ENCODE measurements at regions not wholly inside any gene's neighbourhood (a gene's known extent, or its start where the extent isn't known, plus 50 kb on each side); places are given as distances from the start of the nearest gene placed in this dataset.

DNA sequence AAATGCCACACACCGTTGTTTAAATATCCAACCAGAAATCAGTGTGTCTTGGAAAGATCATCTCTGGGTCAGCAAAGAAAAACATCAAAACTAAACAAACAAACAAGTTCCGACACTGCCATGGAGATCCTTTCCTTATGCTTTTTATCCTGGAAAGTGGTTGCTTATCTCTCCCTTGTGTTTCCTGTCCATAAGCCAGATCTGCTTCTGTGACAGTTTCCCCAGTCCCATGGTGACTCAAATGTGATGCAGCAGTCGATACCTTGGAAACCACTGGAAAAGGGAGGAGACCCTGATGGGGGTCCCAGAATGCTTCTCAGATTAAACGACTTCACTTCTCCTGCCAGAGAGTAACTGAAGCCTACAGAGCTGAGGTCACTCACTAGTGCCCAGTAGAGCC, 94.7 kb downstream of the DMRTA2 start:
- FAIRE-seq, result no peak
- H3K36me3 ChIP-seq (ENCODE audit: control insufficient read depth, insufficient read depth, low read length), result no peaks in the 10 kb centered on the region
- no peak overlapping the region for H3K4me3 ChIP-seq (ENCODE audit: low read depth, low read length)
- TF ChIP-seq, protein P1, sequence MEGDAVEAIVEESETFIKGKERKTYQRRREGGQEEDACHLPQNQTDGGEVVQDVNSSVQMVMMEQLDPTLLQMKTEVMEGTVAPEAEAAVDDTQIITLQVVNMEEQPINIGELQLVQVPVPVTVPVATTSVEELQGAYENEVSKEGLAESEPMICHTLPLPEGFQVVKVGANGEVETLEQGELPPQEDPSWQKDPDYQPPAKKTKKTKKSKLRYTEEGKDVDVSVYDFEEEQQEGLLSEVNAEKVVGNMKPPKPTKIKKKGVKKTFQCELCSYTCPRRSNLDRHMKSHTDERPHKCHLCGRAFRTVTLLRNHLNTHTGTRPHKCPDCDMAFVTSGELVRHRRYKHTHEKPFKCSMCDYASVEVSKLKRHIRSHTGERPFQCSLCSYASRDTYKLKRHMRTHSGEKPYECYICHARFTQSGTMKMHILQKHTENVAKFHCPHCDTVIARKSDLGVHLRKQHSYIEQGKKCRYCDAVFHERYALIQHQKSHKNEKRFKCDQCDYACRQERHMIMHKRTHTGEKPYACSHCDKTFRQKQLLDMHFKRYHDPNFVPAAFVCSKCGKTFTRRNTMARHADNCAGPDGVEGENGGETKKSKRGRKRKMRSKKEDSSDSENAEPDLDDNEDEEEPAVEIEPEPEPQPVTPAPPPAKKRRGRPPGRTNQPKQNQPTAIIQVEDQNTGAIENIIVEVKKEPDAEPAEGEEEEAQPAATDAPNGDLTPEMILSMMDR (IDR thresholded peaks at IDR 0.05; ENCODE audit: insufficient read depth, low read length, severe bottlenecking), result no peak
- DNase-seq (ENCODE audit: low read depth), result no peak
- H3K27me3 ChIP-seq (ENCODE audit: control insufficient read depth, insufficient read depth, low read length), result peaks cover 5% of the 10 kb centered on the region

DNA sequence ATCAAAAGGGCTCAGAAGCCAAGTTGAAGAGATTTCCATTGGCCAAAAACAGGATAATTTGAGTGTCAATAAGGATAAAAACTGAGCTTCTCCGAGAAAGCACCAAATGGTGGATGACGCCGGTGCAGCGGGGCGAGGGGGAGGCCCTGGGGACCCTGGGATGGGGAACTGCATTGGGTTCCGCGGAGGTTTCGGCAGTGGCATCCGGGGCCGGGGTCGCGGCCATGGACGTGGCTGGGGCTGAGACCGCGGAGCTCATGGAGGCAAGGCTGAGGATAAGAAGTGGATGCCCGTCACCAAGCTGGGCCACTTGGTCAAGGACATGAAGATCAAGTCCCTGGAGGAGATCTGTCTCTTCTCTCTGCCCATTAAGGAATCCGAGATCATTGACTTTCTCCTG, 97.2 kb downstream of the DMRTA2 start:
- no peaks in the 10 kb centered on the region for H3K27me3 ChIP-seq (ENCODE audit: control insufficient read depth, insufficient read depth, low read length)
- no peak overlapping the region for H3K4me3 ChIP-seq (ENCODE audit: low read depth, low read length)
- DNase-seq (ENCODE audit: low read depth) (no peak), FAIRE-seq (no peak)
- TF ChIP-seq, protein P1 (IDR thresholded peaks at IDR 0.05; ENCODE audit: insufficient read depth, low read length, severe bottlenecking), result no peak
- no peaks in the 10 kb centered on the region for H3K36me3 ChIP-seq (ENCODE audit: control insufficient read depth, insufficient read depth, low read length)

DNA sequence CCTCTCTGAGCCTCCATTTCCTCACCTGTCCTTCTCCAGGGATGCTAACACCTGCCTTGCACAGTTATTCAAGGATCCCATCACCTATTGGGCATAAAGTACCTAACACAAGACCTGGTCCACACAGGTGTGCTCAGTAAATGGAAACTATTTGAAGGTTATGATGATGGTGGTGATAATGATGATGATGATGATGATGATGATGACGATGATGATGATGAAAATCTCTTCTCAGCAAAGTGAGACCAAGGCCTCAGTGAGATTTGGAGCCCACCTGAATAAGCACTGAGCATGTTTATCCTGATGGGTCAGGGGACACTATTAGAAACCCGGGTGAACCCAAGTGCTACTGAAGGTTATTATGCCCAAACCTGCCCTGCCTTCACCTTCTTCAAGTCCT, 100.7 kb downstream of the DMRTA2 start:
- no peak for FAIRE-seq
- no peaks in the 10 kb centered on the region for H3K36me3 ChIP-seq (ENCODE audit: control insufficient read depth, insufficient read depth, low read length)
- H3K27me3 ChIP-seq (ENCODE audit: control insufficient read depth, insufficient read depth, low read length), result no peaks in the 10 kb centered on the region
- DNase-seq (ENCODE audit: low read depth), result no peak
- H3K4me3 ChIP-seq (ENCODE audit: low read depth, low read length), result no peak overlapping the region
- TF ChIP-seq, protein P1 (IDR thresholded peaks at IDR 0.05; ENCODE audit: insufficient read depth, low read length, severe bottlenecking), result no peak

DNA sequence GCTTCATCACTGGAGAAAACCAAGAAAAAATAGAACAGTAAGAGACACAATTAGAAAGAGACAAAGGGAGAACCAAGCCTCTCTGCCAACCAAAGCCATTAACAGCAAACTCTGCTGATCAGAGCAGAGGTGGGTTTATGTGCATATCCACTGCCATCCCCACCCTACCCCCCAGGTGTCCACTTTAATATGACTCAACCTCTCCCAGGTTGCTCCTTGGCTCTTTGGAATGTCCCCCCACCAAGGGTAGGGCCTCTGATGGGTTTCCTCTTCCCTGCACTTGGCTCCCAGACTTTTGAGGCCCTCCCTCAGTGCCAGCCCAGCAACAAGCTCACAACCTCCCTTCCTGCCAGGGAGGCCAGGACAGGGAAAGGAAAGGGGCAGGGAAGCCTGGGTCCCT, 104.8 kb downstream of the DMRTA2 start:
- Histone ChIP-seq H3K4me3 (ENCODE audit: low read depth, low read length) (no peak overlapping the region), H3K36me3 (ENCODE audit: control insufficient read depth, insufficient read depth, low read length) (no peaks in the 10 kb centered on the region), H3K27me3 (ENCODE audit: control insufficient read depth, insufficient read depth, low read length) (no peaks in the 10 kb centered on the region)
- DNase-seq (ENCODE audit: low read depth) (no peak), FAIRE-seq (no peak)
- TF ChIP-seq, protein P1 (IDR thresholded peaks at IDR 0.05; ENCODE audit: insufficient read depth, low read length, severe bottlenecking), result no peak

DNA sequence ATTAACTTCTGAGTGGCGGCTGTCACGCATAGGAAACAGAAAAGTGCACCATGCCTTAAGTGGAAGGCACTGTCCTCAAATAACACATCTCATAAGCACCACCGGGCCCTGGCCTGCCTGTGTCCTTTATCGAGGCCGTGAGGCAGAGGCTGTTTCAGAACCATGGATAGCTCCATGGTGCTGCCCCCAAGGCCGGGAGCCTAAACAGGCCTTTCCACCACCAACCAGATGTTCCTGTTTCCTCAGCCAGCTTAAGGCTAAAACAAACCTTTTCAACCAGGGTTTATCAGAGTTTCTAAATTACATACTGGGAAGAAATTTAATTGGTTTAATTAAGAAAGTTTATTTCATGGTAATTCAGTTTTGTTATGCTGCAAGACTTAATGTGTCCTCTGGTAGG, 114.4 kb downstream of the DMRTA2 start:
- FAIRE-seq, result no peak
- Histone ChIP-seq H3K36me3 (ENCODE audit: control insufficient read depth, insufficient read depth, low read length) (no peaks in the 10 kb centered on the region), H3K27me3 (ENCODE audit: control insufficient read depth, insufficient read depth, low read length) (no peaks in the 10 kb centered on the region), H3K4me3 (ENCODE audit: low read depth, low read length) (no peak overlapping the region)
- DNase-seq (ENCODE audit: low read depth), result peak; percentile 23
- TF ChIP-seq, protein P1 (IDR thresholded peaks at IDR 0.05; ENCODE audit: insufficient read depth, low read length, severe bottlenecking), result no peak

DNA sequence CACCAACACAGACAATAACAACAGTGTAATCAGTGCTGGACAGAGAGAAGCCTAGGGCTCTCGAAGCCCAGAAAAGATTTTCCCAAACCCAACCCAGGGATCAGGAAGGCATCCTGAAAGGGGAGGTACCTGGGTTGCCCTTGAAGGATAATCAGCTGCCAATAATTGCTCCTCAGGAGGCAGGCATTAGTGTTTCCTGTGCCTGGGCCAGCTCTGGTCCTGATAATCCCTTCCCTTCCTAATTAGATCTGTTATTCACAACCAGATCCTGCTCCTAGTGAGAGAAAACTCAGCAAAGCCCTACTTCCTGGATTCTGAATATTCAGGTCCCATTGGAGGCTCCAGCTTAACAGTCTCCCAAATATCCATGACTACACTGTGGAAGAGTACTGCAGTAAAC, 117.4 kb downstream of the DMRTA2 start:
- no peaks in the 10 kb centered on the region for H3K27me3 ChIP-seq (ENCODE audit: control insufficient read depth, insufficient read depth, low read length)
- TF ChIP-seq, protein P1 (IDR thresholded peaks at IDR 0.05; ENCODE audit: insufficient read depth, low read length, severe bottlenecking), result no peak
- H3K36me3 ChIP-seq (ENCODE audit: control insufficient read depth, insufficient read depth, low read length), result no peaks in the 10 kb centered on the region
- DNase-seq (ENCODE audit: low read depth), result no peak
- FAIRE-seq, result no peak
- no peak overlapping the region for H3K4me3 ChIP-seq (ENCODE audit: low read depth, low read length)
